ENCODE measurements at regions not wholly inside any gene's neighbourhood (a gene's known extent, or its start where the extent isn't known, plus 50 kb on each side); places are given as distances from the start of the nearest gene placed in this dataset.

DNA sequence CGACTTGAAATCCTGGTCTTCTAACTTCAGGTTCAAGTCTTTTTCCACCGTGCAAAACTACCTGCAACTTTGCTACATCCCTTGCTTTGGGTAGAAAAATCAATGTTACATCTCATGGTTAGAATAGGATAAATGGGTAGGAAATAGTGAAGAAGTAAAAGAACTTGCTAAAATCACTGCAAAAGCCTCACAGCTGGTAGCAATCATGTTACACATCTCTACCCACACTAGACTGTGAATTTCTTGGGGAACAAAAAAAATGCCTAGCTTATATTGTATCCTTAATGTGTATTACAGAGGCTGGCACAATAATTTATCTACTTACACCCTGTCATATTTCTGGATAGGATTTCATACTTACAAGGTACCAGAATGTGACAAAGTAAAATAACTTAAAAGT is 133.8 kb downstream of the FAM181B start:
- Histone ChIP-seq H3K4me3 (no peak overlapping the region), H3K27ac (no peak overlapping the region), H3K4me1 (no peaks in the 10 kb centered on the region), H3K27me3 (no peaks in the 10 kb centered on the region), H3K36me3 (no peaks in the 10 kb centered on the region), H3K9me3 (no peaks in the 10 kb centered on the region)
- intact Hi-C loops (cut with DNase I): no loop called here
- no peak for DNase-seq
- TF ChIP-seq POLR2A (IDR thresholded peaks at IDR 0.05) (no peak), EP300 (IDR thresholded peaks at IDR 0.05) (no peak), POLR2AphosphoS5 (IDR thresholded peaks at IDR 0.05) (no peak)
- TF ChIP-seq, protein P1, sequence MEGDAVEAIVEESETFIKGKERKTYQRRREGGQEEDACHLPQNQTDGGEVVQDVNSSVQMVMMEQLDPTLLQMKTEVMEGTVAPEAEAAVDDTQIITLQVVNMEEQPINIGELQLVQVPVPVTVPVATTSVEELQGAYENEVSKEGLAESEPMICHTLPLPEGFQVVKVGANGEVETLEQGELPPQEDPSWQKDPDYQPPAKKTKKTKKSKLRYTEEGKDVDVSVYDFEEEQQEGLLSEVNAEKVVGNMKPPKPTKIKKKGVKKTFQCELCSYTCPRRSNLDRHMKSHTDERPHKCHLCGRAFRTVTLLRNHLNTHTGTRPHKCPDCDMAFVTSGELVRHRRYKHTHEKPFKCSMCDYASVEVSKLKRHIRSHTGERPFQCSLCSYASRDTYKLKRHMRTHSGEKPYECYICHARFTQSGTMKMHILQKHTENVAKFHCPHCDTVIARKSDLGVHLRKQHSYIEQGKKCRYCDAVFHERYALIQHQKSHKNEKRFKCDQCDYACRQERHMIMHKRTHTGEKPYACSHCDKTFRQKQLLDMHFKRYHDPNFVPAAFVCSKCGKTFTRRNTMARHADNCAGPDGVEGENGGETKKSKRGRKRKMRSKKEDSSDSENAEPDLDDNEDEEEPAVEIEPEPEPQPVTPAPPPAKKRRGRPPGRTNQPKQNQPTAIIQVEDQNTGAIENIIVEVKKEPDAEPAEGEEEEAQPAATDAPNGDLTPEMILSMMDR (IDR thresholded peaks at IDR 0.05): no peak
- WGBS, 2 donors: 83 to 84% methylated on average over 2 of the region's 2 CpGs

DNA sequence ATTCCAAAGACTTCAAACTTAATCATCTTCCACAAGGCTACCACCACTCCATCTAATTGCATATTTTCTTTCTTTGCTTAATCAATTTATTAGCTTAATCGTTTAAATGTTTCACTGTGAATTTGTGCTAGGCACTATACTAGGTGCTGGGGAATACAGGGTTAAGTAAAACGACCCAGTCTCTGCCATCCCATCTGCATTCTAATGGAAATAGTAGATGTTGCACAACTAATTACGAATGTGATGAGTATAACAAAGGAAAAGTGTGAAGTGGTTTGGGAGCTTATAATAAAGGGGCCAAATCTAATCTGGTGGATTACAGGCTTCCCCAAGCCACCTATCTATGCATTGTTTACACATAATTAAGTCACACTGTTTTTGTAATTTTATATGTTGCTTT is 147.1 kb downstream of the FAM181B start:
- Histone ChIP-seq H3K27me3 (no peaks in the 10 kb centered on the region), H3K4me3 (no peak overlapping the region), H3K27ac (no peak overlapping the region), H3K4me1 (no peaks in the 10 kb centered on the region), H3K36me3 (no peaks in the 10 kb centered on the region), H3K9me3 (peaks cover 0 to 2% (median 0%) of the 10 kb centered on the region in 4 donors)
- intact Hi-C loops (cut with DNase I): no loop called here
- WGBS, 2 donors: 42 to 55% methylated on average over 3 of the region's 3 CpGs
- no peak for DNase-seq
- TF ChIP-seq POLR2A (IDR thresholded peaks at IDR 0.05): no peak
- TF ChIP-seq POLR2AphosphoS5 (IDR thresholded peaks at IDR 0.05): no peak
- TF ChIP-seq, protein P1 (IDR thresholded peaks at IDR 0.05): no peak
- no peak for TF ChIP-seq EP300 (IDR thresholded peaks at IDR 0.05)

- no peak for DNase-seq
- no peaks in the 10 kb centered on the region for H3K36me3 ChIP-seq
- H3K9me3 ChIP-seq: no peaks in the 10 kb centered on the region
- no peak overlapping the region for H3K4me3 ChIP-seq
- intact Hi-C loops (cut with DNase I): no loop called here
- no peak overlapping the region for H3K27ac ChIP-seq
- WGBS, 2 donors: 80 to 82% methylated on average over 5 of the region's 5 CpGs
- H3K27me3 ChIP-seq: no peaks in the 10 kb centered on the region
- H3K4me1 ChIP-seq: no peaks in the 10 kb centered on the region
- no peak for TF ChIP-seq POLR2AphosphoS5 (IDR thresholded peaks at IDR 0.05)
Observed at GRCh38 chr11:82577246-82577645, 156.4 kb downstream of the FAM181B start.

- intact Hi-C loops (cut with DNase I): no loop called here
- Histone ChIP-seq H3K4me3 (no peak overlapping the region), H3K27ac (no peak overlapping the region), H3K36me3 (no peaks in the 10 kb centered on the region), H3K27me3 (no peaks in the 10 kb centered on the region), H3K9me3 (no peaks in the 10 kb centered on the region), H3K4me1 (no peaks in the 10 kb centered on the region)
- TF ChIP-seq POLR2AphosphoS5 (IDR thresholded peaks at IDR 0.05) (no peak), POLR2A (IDR thresholded peaks at IDR 0.05) (no peak), EP300 (IDR thresholded peaks at IDR 0.05) (no peak)
- TF ChIP-seq, protein P1 (IDR thresholded peaks at IDR 0.05): no peak
- no peak for DNase-seq
- WGBS, 2 donors: 49 to 57% methylated on average over 5 of the region's 5 CpGs
Observed at GRCh38 chr11:82560836-82561235, 172.8 kb downstream of the FAM181B start.

DNA sequence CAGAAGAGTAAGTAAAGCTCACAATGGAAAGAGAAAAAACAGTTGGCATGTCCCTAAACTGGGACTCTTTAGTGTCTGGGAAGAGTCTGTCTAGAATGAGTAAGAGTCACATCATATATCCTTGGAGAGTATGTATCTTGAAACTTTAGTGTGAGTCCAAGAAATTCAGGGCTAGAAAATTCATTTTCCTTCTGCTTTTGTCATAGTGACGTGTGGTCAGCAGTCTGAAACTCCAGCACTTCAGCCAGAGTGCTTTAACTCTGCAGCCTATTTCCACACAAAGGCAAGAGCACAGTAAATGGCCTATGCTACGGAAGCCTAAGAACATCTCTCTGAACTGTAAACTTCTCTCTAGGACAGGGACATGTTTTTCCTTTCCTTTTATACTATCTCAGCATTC is 174.1 kb downstream of the FAM181B start:
- H3K9me3 ChIP-seq: no peaks in the 10 kb centered on the region
- TF ChIP-seq POLR2AphosphoS5 (IDR thresholded peaks at IDR 0.05) (no peak), EP300 (IDR thresholded peaks at IDR 0.05) (no peak), POLR2A (IDR thresholded peaks at IDR 0.05) (no peak)
- TF ChIP-seq, protein P1 (IDR thresholded peaks at IDR 0.05): no peak
- intact Hi-C loops (cut with DNase I): no loop called here
- no peaks in the 10 kb centered on the region for H3K27me3 ChIP-seq
- no peaks in the 10 kb centered on the region for H3K36me3 ChIP-seq
- no peak overlapping the region for H3K27ac ChIP-seq
- H3K4me1 ChIP-seq: no peaks in the 10 kb centered on the region
- DNase-seq: no peak
- 60 to 72% methylated on average over 2 of the region's 2 CpGs for WGBS, 2 donors
- no peak overlapping the region for H3K4me3 ChIP-seq

Data from sigmoid colon (tissue), 6 donors.